Motor neuron (in vitro differentiated cells): ENCODE measurements at regions not wholly inside any gene's neighbourhood (a gene's known extent, or its start where the extent isn't known, plus 50 kb on each side); places are given as distances from the start of the nearest gene placed in this dataset.
"Not testable (repeated sequence)": the region's sequence is repeated elsewhere in the genome, so short reads cannot be mapped to it uniquely, and the experiment has no call there.

Experiments used
- ATAC-seq, 8 experiments: fragments of 200-7000 bp; cut with Tn5 transposase; replicated peaks in 6 of 8; 2 replicates each; pipeline ENCODE4 v1.8.0; 2021; ENCODE audit warnings: mild to moderate bottlenecking in 8 of 8, moderate library complexity in 8 of 8
- H3K27ac ChIP-seq, 2 donors: fragments of 250-450 bp; sonication (Bioruptor Pico); 2 replicates each; pipeline ENCODE4 v1.9.0; 2021; ENCODE audit warnings: antibody characterized with exemption in 2 of 2, mild to moderate bottlenecking in 2 of 2, moderate library complexity in 1 of 2
- H3K4me1 ChIP-seq, 2 donors: fragments of 250-450 bp; sonication (Bioruptor Pico); replicated peaks in 1 of 2; 2 replicates each; pipeline ENCODE4 v1.6.1; 2021; ENCODE audit warnings: antibody characterized with exemption in 2 of 2, mild to moderate bottlenecking in 2 of 2, moderate library complexity in 1 of 2
- H3K4me3 ChIP-seq, 5 donors: fragments of 250-450 bp; sonication (Bioruptor Pico); 2 replicates each; pipeline ENCODE4 v1.9.0; 2021; ENCODE audit warnings: antibody characterized with exemption in 5 of 5, mild to moderate bottlenecking in 5 of 5, moderate library complexity in 4 of 5
- WGBS, 10 experiments: fragments of 450-650 bp; shearing (Covaris generic); methylation state at CpG; one replicate each; pipeline ENCODE4 v1.0.0; 2022; 5-methylcytosine and 5-hydroxymethylcytosine counted together
- in situ Hi-C, 9 experiments: fragments of 400-800 bp; cut with MboI; loops; one replicate each; pipeline ENCODE4 v1.15.0; 2021; ENCODE audit warnings: low sequenced_read_pairs in 9 of 9, low pct_unique_long_range_greater_than_20kb in 2 of 9; ENCODE audit not compliant: unreplicated experiment in 9 of 9

DNA sequence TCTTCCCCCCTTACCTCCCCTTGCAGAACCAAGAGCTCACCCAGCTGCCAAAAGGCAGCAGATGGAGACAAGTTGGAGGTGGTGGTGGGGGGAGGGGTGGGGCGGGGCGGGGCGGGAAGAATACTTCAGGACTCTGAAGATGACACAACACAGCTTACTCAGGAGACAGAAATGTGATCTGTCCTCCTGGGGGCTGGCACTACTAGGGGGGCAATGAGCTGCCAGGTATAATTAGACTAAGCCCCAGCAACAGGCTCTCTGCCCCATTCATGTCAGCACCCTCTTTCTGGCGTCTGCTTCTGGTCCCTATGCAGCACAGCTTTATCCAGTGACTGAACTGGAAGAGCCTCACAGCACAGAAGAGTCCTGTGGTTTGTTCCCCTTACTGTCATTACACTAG is 407.0 kb downstream of the MED13L start:
- ATAC-seq = no peak
- 33 to 57% (median 43%) methylated on average over 1 of the region's 4 CpGs; no CpG with 5 or more reads in 7 of the 10 experiments for WGBS, 10 experiments
- H3K4me3 ChIP-seq = no peak overlapping the region
- in situ Hi-C loops = no loop called here
- H3K27ac ChIP-seq = no peak overlapping the region
- no peaks in the 10 kb centered on the region for H3K4me1 ChIP-seq

DNA sequence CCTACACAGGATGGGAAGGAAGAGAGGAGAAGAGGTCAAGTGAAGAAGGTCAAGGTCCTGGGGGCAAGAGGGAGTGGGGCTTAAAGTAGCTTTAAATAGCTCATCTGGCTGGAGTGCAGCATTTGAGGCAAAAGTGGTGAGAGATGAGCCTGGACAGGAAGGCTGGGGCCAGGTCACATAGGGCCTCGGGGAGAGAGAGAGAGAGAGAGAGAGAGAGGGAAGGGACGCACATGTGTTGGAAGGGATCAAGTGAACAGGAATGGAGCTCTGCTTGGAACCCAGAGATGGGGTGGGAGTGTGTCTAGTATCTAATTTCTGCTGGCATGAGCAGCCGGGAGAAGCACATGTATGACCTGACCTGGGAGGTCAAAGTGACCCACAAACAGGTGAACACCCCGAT is 407.5 kb downstream of the MED13L start:
- WGBS, 10 experiments = 0 to 100% (median 88%) methylated on average over 1 to 3 of the region's 4 CpGs; no CpG with 5 or more reads in 5 of the 10 experiments
- in situ Hi-C loops = no loop called here

DNA sequence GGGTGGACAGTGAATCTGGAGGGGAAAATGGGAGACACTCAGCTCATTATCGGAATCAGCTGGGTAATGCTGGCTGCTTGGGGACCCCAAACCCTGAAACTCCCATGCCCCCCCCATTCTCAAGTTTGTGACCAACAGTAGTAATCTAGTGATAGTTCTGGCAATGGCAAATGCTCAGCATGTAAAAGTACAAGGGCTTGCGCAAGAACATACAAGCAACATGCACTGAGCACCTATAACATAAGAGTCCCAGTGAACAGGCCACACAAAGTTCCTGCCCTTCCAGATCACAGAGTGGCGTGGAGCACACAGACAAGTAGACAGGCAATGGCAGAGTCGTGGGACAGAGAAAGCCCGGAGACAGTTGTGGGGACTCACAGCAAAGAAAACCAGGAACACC is 407.9 kb downstream of the MED13L start:
- H3K4me1 ChIP-seq = no peaks in the 10 kb centered on the region
- no peak overlapping the region for H3K4me3 ChIP-seq
- no peak overlapping the region for H3K27ac ChIP-seq
- in situ Hi-C loops = no loop called here
- WGBS, 10 experiments = 32 to 100% (median 80%) methylated on average over 1 to 5 of the region's 5 CpGs; no CpG with 5 or more reads in 3 of the 10 experiments
- ATAC-seq = no peak

More for the DNA sequence above, 407.5 kb downstream of the MED13L start:
- Histone ChIP-seq H3K4me1 (no peaks in the 10 kb centered on the region), H3K4me3 (no peak overlapping the region), H3K27ac (no peak overlapping the region)
- no peak for ATAC-seq

DNA sequence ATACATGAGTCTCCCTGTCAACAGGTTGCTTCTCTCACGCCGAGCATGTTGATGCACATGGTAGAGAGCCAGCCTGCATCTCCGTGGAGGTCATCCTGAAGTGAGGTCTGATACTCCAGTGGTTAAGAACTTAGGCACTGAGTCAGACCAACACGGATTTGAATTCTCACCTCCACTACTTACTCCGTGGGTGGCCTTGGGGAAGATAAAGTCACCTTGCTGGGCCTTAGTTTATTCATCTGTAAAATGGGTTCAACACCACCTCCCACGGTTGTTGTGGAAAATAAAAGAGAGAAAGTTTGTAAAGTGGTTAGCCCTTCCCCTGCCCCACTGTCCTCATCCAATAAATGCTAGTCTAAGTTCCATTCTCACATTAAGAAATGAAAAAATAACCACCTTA is 408.9 kb downstream of the MED13L start:
- no peak for ATAC-seq
- Histone ChIP-seq H3K27ac (no peak overlapping the region), H3K4me3 (no peak overlapping the region), H3K4me1 (no peaks in the 10 kb centered on the region)
- 21 to 90% (median 75%) methylated on average over 1 to 6 of the region's 6 CpGs; no CpG with 5 or more reads in 2 of the 10 experiments for WGBS, 10 experiments
- in situ Hi-C loops = no loop called here

DNA sequence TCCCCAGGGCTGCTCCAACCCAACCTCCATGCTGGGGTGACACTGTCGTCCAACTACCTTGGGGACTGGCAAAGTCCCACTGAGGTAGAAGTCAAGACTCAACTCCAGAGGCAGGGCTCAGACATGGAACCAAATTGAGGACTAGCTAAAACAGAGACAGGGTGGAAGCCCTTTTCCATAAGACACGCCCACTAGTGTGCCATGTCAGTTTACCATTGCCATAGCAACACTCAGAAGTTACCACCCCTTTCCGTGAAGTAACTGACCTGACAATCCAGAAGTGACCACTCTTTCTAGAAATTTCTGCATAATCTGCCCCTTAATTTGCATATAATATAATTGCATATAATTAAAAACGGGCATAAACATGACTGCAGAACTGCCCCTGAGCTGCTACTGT is 409.6 kb downstream of the MED13L start:
- H3K4me3 ChIP-seq = no peak overlapping the region
- H3K27ac ChIP-seq = no peak overlapping the region
- WGBS, 10 experiments = 0 to 94% (median 40%) methylated on average over 1 to 3 of the region's 4 CpGs; no CpG with 5 or more reads in 5 of the 10 experiments
- ATAC-seq = peak in 3 of 8 experiments; percentile 19 to 59 (median 51)
- in situ Hi-C loops = no loop called here
- H3K4me1 ChIP-seq = no peaks in the 10 kb centered on the region

DNA sequence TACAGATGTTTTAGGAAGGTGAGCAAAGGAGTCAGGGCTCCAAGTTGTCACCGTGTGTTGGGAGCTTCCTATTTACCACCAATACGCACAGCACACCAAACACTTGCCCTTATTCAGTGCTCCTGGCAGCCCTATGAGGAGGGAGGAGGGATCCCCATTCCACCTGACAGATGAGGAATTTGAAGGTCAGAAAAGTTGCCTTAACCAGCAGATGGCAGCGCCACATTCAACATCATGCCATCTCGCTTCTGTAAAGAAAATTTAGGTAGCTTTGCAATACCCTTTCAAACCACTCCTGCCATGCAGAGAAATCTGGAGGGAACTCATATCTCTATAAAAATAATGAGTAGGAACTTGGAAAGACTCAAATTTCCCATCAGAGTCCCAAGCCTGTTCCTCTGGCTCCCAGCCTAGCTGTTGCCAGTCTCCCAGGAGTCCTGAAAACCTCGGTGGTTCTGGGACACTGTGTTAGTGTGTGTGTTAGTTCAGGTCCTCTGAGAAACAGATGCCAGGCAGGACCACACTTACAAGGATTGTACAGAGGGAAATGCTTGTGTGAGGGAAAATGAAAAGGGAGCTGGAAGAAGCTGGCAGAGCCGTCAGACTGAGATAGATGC is 410.5 kb downstream of the MED13L start:
- peak in 1 of 8 experiments; percentile 25 for ATAC-seq
- in situ Hi-C loops = no loop called here
- H3K4me1 ChIP-seq = no peaks in the 10 kb centered on the region
- H3K27ac ChIP-seq = no peak overlapping the region
- no peak overlapping the region for H3K4me3 ChIP-seq
- WGBS, 10 experiments = 40 to 100% (median 81%) methylated on average over 1 to 4 of the region's 6 CpGs; no CpG with 5 or more reads in 3 of the 10 experiments

DNA sequence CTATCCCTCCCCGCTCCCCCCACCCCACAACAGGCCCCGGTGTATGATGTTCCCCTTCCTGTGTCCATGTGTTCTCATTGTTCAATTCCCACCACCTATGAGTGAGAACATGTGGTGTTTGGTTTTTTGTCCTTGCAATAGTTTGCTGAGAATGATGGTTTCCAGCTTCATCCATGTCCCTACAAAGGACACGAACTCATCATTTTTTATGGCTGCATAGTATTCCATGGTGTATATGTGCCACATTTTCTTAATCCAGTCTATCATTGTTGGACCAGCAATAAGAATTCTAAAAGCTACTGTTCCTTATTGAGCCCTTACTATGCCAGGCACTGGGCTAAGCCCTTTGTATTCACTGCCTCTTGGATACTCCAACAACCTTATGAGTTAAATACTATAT is 411.2 kb downstream of the MED13L start:
- H3K4me3 ChIP-seq, in situ Hi-C loops, H3K4me1 ChIP-seq, ATAC-seq, H3K27ac ChIP-seq: not testable (repeated sequence)
- no CpG with 5 or more reads among the region's 3 CpGs for WGBS, 10 experiments

DNA sequence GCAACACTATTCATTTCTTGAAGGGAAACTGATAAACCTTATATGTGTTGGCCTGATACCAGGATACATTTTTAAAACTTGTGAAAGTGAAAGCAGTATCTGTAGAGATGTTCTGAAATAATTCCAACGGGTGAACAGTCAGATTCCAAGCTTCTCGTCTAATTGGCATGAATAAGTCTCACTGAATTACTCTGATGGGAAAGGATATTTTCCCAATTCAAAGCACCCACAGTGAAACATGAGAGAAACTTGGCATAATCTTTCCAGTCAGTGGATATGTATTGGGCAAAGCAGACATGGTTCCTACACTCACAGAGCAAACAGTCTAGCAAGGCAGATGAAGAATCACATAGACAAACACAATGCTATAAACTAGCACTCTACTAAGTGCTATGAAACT is 413.1 kb downstream of the MED13L start:
- H3K4me3 ChIP-seq = no peak overlapping the region
- H3K27ac ChIP-seq = no peak overlapping the region
- in situ Hi-C loops = no loop called here
- ATAC-seq = no peak
- WGBS, 10 experiments = 0 to 100% (median 67%) methylated on average over 2 of the region's 2 CpGs; no CpG with 5 or more reads in 1 of the 10 experiments
- H3K4me1 ChIP-seq = no peaks in the 10 kb centered on the region

DNA sequence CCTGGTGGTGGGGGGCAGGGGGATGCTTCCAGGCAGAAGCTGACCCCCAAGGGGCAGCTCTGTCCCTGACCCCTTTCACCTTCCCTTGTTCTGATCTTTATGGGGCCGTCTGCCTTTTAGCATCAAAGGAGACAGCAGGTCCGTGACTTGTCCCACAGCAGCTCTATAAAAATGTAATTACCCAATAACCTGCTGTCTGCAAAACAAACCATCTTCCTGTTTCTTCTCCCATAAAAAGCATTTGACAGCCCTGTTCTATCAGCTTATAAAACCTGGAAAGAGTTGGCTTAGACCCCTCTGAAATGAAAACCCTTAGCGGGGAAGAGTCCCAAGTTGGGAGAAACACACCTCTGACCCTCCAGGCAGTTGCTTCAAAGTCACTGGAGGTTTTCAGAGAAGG is 416.9 kb downstream of the MED13L start:
- no peak overlapping the region for H3K27ac ChIP-seq
- H3K4me3 ChIP-seq = no peak overlapping the region
- ATAC-seq = no peak
- no peaks in the 10 kb centered on the region for H3K4me1 ChIP-seq
- WGBS, 10 experiments = 0 to 100% (median 56%) methylated on average over 1 to 3 of the region's 3 CpGs; no CpG with 5 or more reads in 2 of the 10 experiments
- in situ Hi-C loops = no loop called here

DNA sequence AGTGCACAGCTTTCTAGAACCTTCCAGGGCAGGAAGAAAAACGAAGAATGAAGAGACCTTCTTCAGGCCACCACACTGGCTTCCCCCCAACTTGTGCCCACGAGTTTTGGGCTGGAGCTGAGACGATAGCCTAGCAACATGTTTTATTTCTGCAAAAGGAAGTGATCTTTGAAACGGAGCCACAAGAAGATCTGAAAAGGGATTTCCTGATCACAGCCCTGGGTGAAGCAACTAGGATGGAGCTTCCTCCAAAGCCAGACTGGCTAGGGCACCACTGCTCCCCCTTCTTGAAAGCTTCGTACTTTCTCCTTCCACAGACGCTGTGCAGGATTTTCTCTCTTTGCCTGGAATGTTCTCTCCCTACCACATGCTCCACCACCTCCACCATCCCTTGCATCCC is 418.3 kb downstream of the MED13L start:
- Histone ChIP-seq H3K27ac (no peak overlapping the region), H3K4me3 (no peak overlapping the region), H3K4me1 (no peaks in the 10 kb centered on the region)
- in situ Hi-C loops = no loop called here
- WGBS, 10 experiments = 0 to 85% (median 68%) methylated on average over 1 to 6 of the region's 6 CpGs; no CpG with 5 or more reads in 2 of the 10 experiments
- no peak for ATAC-seq

DNA sequence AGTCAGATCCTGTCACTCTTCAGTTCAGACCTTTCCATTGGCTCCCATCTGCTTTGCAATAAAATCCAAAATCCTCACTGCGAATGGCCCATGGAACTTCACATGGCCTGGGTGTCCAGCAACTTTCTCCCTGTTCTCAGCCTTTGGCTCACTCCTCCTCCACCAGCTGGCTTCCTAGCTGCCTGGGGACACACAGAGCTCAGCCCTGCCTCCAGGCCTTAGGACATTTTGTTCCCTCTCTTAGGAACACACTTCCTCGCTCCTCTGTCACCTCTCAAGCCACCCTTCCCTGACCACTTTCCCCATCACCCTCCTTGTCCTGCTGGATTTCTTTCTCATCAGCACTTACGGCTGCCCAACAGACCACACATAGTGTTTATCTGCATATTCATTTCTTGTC is 419.6 kb downstream of the MED13L start:
- ATAC-seq = no peak
- H3K4me3 ChIP-seq = no peak overlapping the region
- H3K4me1 ChIP-seq = no peaks in the 10 kb centered on the region
- in situ Hi-C loops = no loop called here
- H3K27ac ChIP-seq = no peak overlapping the region
- WGBS, 10 experiments = 7 to 94% (median 70%) methylated on average over 1 to 3 of the region's 3 CpGs; no CpG with 5 or more reads in 2 of the 10 experiments

DNA sequence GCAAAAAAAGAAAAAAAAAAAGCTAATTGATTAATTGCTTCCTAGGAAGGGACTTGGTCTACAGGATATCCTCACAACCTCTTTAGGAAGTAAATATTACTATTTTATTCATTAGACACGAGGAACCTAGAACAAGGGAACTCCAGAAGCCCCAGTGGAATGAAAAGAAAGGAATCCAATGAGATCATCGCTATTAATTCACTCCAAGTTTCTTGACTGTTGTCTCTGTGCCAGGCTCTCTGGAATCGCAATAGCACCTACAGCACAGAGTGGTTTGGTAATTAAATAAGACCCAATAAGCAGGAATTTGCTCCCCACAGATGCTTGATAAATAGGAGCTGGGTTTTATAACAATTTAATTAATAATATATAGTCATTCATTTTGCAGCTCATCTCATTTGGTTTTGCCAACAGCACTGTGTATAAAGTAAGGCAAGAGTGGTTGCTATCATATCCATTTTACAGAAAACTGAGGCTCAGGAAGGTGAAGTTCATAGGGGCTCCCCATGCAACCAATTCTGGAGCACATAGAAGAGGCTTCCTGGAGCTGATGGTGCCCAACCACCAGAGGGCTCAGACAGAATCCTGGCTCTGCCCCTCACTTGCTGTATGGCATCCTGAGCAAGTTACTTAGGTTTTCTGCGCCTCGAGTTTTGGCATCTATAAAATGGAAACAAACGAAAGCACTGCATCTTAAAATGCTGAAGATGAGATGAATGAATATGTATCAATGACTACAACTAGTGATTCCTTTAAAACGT is 420.2 kb downstream of the MED13L start:
- no peak overlapping the region for H3K27ac ChIP-seq
- no peak for ATAC-seq
- in situ Hi-C loops = no loop called here
- WGBS, 10 experiments = 0 to 86% (median 69%) methylated on average over 1 to 7 of the region's 7 CpGs
- H3K4me1 ChIP-seq = no peaks in the 10 kb centered on the region
- H3K4me3 ChIP-seq = no peak overlapping the region

DNA sequence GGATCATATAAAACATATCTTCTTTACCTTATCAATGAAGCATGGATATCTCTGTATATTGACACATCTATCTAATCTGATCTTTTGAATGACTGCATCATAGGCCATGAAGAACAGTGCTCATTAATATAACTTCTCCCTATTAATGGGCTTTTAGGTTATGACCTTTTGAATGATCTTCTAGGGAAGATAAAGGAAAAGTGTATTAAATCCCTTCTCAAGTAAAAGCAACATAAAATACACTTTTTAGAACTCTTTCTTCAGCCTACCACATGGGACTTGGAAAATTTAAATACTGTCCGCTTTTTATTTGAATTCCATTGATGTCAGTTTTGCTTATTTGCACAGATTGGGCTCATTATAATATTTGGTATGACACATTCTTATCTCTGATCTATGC is 425.4 kb downstream of the MED13L start:
- WGBS, 10 experiments = 67 to 100% (median 100%) methylated on average over 1 of the region's 1 CpG; no CpG with 5 or more reads in 1 of the 10 experiments
- no peaks in the 10 kb centered on the region for H3K4me1 ChIP-seq
- H3K27ac ChIP-seq = no peak overlapping the region
- no peak overlapping the region for H3K4me3 ChIP-seq
- in situ Hi-C loops = no loop called here
- no peak for ATAC-seq
